ENCODE measurements at regions not wholly inside any gene's neighbourhood (a gene's known extent, or its start where the extent isn't known, plus 50 kb on each side); places are given as distances from the start of the nearest gene placed in this dataset.

DNA sequence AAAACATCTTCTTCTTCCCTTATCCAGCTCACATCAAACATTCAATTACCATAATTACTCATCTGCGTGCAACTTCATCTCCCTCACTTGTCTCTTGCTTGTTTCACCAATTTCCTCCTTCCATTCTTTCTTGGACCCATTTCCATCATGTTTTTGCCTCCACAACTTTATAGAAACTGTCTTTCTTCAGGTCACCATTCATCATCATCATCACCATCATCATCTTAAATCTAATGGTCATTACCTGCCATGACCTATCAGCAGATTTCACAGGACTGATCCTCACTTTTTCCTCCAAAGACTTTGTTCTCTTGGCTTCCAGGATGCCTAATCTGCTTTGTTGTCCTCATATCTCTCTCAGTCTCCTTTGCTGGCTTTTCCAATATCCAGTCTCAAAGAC is 495.6 kb downstream of the DNAH5 start:
- no peak overlapping the region for H4K91ac ChIP-seq (replicated peaks; ENCODE audit: insufficient read length, low read length)
- H2BK5ac ChIP-seq (ENCODE audit: low read depth, low read length): no peak overlapping the region
- H3K79me2 ChIP-seq (ENCODE audit: control insufficient read depth in 1 of 2, insufficient read depth in 2 of 2, low read length in 2 of 2): no peaks in the 10 kb centered on the region
- H3K14ac ChIP-seq (ENCODE audit: insufficient read length): no peak overlapping the region
- no peak overlapping the region for H2BK12ac ChIP-seq (ENCODE audit: low read depth, low read length)
- no peak overlapping the region for H3K27ac ChIP-seq (ENCODE audit: low read depth, low read length)
- H3K27me3 ChIP-seq (replicated peaks in 1 of 4; ENCODE audit: control insufficient read depth in 3 of 4, extremely low read depth in 1 of 4, insufficient read depth in 3 of 4, low read length in 3 of 4): no peaks in the 10 kb centered on the region
- H3K4me3 ChIP-seq (ENCODE audit: extremely low read depth in 1 of 4, insufficient read depth in 2 of 4, low read depth in 3 of 4, low read length in 4 of 4): no peak overlapping the region
- ChIA-PET CTCF (ENCODE audit: partially characterized antibody) (interaction anchor here (0.5 kb wide), 1 partner anchor 48 kb away, joined by 3 read pairs; no protein-coding TSS in a partner anchor), POLR2A (ENCODE audit: partially characterized antibody) (no interaction called here)
- no peak for TF ChIP-seq GTF2F1 (IDR thresholded peaks at IDR 0.05; ENCODE audit: borderline replicate concordance, low read depth, low read length)
- no peak for TF ChIP-seq POLR2A (IDR thresholded peaks at IDR 0.05; ENCODE audit: control extremely low read depth in 1 of 2, low read depth in 2 of 2, low read length in 2 of 2)
- TF ChIP-seq HDAC2 (IDR thresholded peaks at IDR 0.05; ENCODE audit: borderline replicate concordance in 1 of 2, low read depth in 2 of 2, low read length in 2 of 2): no peak
- no peak for TF ChIP-seq SP4 (IDR thresholded peaks at IDR 0.05; ENCODE audit: low read length)
- no peak for TF ChIP-seq CBX5 (IDR thresholded peaks at IDR 0.05; ENCODE audit: low read depth, low read length)
- TF ChIP-seq CHD2 (IDR thresholded peaks at IDR 0.05; ENCODE audit: low read length): no peak
- TF ChIP-seq SP2 (IDR thresholded peaks at IDR 0.05; ENCODE audit: low read length): no peak
- TF ChIP-seq MAFK (IDR thresholded peaks at IDR 0.05; ENCODE audit: low read depth, low read length): no peak
- TF ChIP-seq NRF1 (IDR thresholded peaks at IDR 0.05; ENCODE audit: low read depth, low read length): no peak
- H3K4me2 ChIP-seq (ENCODE audit: insufficient read depth in 1 of 2, low read depth in 2 of 2, low read length in 2 of 2): no peak overlapping the region
- no peaks in the 10 kb centered on the region for H3K9me3 ChIP-seq (ENCODE audit: insufficient read depth in 2 of 2, low read depth in 1 of 2, low read length in 1 of 2)
- no peaks in the 10 kb centered on the region for H3K79me1 ChIP-seq (ENCODE audit: low read depth, low read length)
- H3K9ac ChIP-seq (replicated peaks in 1 of 4; ENCODE audit: extremely low read depth in 1 of 4, low read depth in 3 of 4, low read length in 3 of 4): no peak overlapping the region
- no peak overlapping the region for H3K4ac ChIP-seq (replicated peaks; ENCODE audit: insufficient read length, low read depth, low read length)
- H2BK120ac ChIP-seq (replicated peaks; ENCODE audit: low read depth, low read length): no peak overlapping the region
- H2BK20ac ChIP-seq (ENCODE audit: low read length): no peak overlapping the region
- no peak overlapping the region for H2AFZ ChIP-seq (ENCODE audit: low read length)
- no peak overlapping the region for H3K23ac ChIP-seq (ENCODE audit: insufficient read length)
- H3K23me2 ChIP-seq (ENCODE audit: low read depth, low read length): peaks cover 2% of the 10 kb centered on the region; the same call in 1 of the 2 replicates
- no peak overlapping the region for H2AK5ac ChIP-seq (ENCODE audit: low read depth, low read length)
- H4K5ac ChIP-seq (ENCODE audit: insufficient read length, low read depth, low read length): no peak overlapping the region
- no peak overlapping the region for H4K8ac ChIP-seq (ENCODE audit: extremely low read depth, insufficient read depth, low read length)
- no peaks in the 10 kb centered on the region for H4K20me1 ChIP-seq (replicated peaks in 1 of 2; ENCODE audit: control insufficient read depth in 1 of 2, insufficient read depth in 2 of 2, low read length in 2 of 2)
- DNase-seq (ENCODE audit: low read depth in 1 of 2, low spot score in 2 of 2): no peak
- no peak overlapping the region for H3K56ac ChIP-seq (replicated peaks; ENCODE audit: insufficient read length, low read depth, low read length)
- H2BK15ac ChIP-seq (ENCODE audit: low read length): no peak overlapping the region
- WGBS, 2 experiments (ENCODE audit: extremely low coverage in 1 of 2, insufficient coverage in 1 of 2, insufficient read length in 1 of 2, insufficient replicate concordance in 2 of 2, low coverage in 1 of 2, low lambda C conversion rate in 2 of 2, missing lambda C conversion rate in 1 of 2): 93 to 100% methylated on average over 1 of the region's 1 CpG
- no peaks in the 10 kb centered on the region for H3K4me1 ChIP-seq (replicated peaks in 1 of 4; ENCODE audit: control insufficient read depth in 3 of 4, insufficient read depth in 4 of 4, low read length in 3 of 4)
- H3K36me3 ChIP-seq (ENCODE audit: control insufficient read depth in 2 of 4, insufficient read depth in 4 of 4, low read length in 3 of 4): no peaks in the 10 kb centered on the region
- H3K18ac ChIP-seq (ENCODE audit: extremely low read depth, low read length): no peak overlapping the region
- FAIRE-seq: no peak

Data from H1 (cell line).